ENCODE measurements at regions not wholly inside any gene's neighbourhood (a gene's known extent, or its start where the extent isn't known, plus 50 kb on each side); places are given as distances from the start of the nearest gene placed in this dataset.

GRCh38 chr3:150333477-150333876 lies 74.6 kb upstream of the TSC22D2 start:
- Histone ChIP-seq H4K5ac (ENCODE audit: insufficient read length, low read depth, low read length) (no peak overlapping the region), H2BK20ac (ENCODE audit: low read length) (no peak overlapping the region), H3K9me3 (ENCODE audit: insufficient read depth in 2 of 2, low read depth in 1 of 2, low read length in 1 of 2) (no peaks in the 10 kb centered on the region), H3K79me1 (ENCODE audit: low read depth, low read length) (no peaks in the 10 kb centered on the region), H3K4ac (replicated peaks; ENCODE audit: insufficient read length, low read depth, low read length) (no peak overlapping the region), H3K56ac (replicated peaks; ENCODE audit: insufficient read length, low read depth, low read length) (no peak overlapping the region), H3K18ac (ENCODE audit: extremely low read depth, low read length) (no peak overlapping the region), H4K20me1 (replicated peaks in 1 of 2; ENCODE audit: control insufficient read depth in 1 of 2, insufficient read depth in 2 of 2, low read length in 2 of 2) (no peaks in the 10 kb centered on the region), H3K23me2 (ENCODE audit: low read depth, low read length) (no peaks in the 10 kb centered on the region), H3K27ac (ENCODE audit: low read depth, low read length) (no peak overlapping the region), H4K8ac (ENCODE audit: extremely low read depth, insufficient read depth, low read length) (no peak overlapping the region), H3K9ac (replicated peaks in 1 of 4; ENCODE audit: extremely low read depth in 1 of 4, low read depth in 3 of 4, low read length in 3 of 4) (no peak overlapping the region), H3K79me2 (ENCODE audit: control insufficient read depth in 1 of 2, insufficient read depth in 2 of 2, low read length in 2 of 2) (no peaks in the 10 kb centered on the region), H3K4me2 (ENCODE audit: insufficient read depth in 1 of 2, low read depth in 2 of 2, low read length in 2 of 2) (no peak overlapping the region), H2AK5ac (ENCODE audit: low read depth, low read length) (no peak overlapping the region), H3K23ac (ENCODE audit: insufficient read length) (no peak overlapping the region), H2BK15ac (ENCODE audit: low read length) (no peak overlapping the region), H3K27me3 (replicated peaks in 1 of 4; ENCODE audit: control insufficient read depth in 3 of 4, extremely low read depth in 1 of 4, insufficient read depth in 3 of 4, low read length in 3 of 4) (no peaks in the 10 kb centered on the region), H3K4me1 (replicated peaks in 1 of 4; ENCODE audit: control insufficient read depth in 3 of 4, insufficient read depth in 4 of 4, low read length in 3 of 4) (peaks cover 0 to 7% (median 2%) of the 10 kb centered on the region in 4 experiments; a peak in 3 of 7 replicates), H2BK12ac (ENCODE audit: low read depth, low read length) (no peak overlapping the region), H2BK120ac (replicated peaks; ENCODE audit: low read depth, low read length) (no peak overlapping the region), H3K14ac (ENCODE audit: insufficient read length) (no peak overlapping the region), H2AFZ (ENCODE audit: low read length) (no peak overlapping the region), H2BK5ac (ENCODE audit: low read depth, low read length) (no peak overlapping the region), H3K36me3 (ENCODE audit: control insufficient read depth in 2 of 4, insufficient read depth in 4 of 4, low read length in 3 of 4) (no peaks in the 10 kb centered on the region), H4K91ac (replicated peaks; ENCODE audit: insufficient read length, low read length) (no peak overlapping the region), H3K4me3 (ENCODE audit: extremely low read depth in 1 of 4, insufficient read depth in 2 of 4, low read depth in 3 of 4, low read length in 4 of 4) (no peak overlapping the region)
- ChIA-PET POLR2A (ENCODE audit: partially characterized antibody) (interaction anchor here (1.2 to 2.2 kb wide), 2 partner anchors 21 to 75 kb away, joined by 3 to 4 read pairs; partner anchors contain the start of gene TSC22D2), CTCF (ENCODE audit: partially characterized antibody) (interaction anchor here (0.7 to 1.4 kb wide), 5 partner anchors 11 to 95 kb away, joined by 3 to 4 read pairs (median 3); no protein-coding TSS in a partner anchor)
- TF ChIP-seq EGR1 (IDR thresholded peaks at IDR 0.05; ENCODE audit: borderline replicate concordance, low read depth, low read length) (no peak), E2F6 (IDR thresholded peaks at IDR 0.05) (peak; percentile 67), JUN (IDR thresholded peaks at IDR 0.05; ENCODE audit: low read depth, low read length) (peak; percentile 50; the same call in 1 of the 2 replicates), JUND (IDR thresholded peaks at IDR 0.05; ENCODE audit: low read length) (peak; percentile 89)
- FAIRE-seq (no peak), DNase-seq (ENCODE audit: low read depth in 1 of 2, low spot score in 2 of 2) (no peak)
- WGBS, 2 experiments (ENCODE audit: extremely low coverage in 1 of 2, insufficient coverage in 1 of 2, insufficient read length in 1 of 2, insufficient replicate concordance in 2 of 2, low coverage in 1 of 2, low lambda C conversion rate in 2 of 2, missing lambda C conversion rate in 1 of 2), result 96% methylated on average over 1 of the region's 1 CpG; no CpG with 5 or more reads in 1 of the 2 experiments
